Myocyte (in vitro differentiated cells): ENCODE measurements at regions not wholly inside any gene's neighbourhood (a gene's known extent, or its start where the extent isn't known, plus 50 kb on each side); places are given as distances from the start of the nearest gene placed in this dataset.
"Not testable (repeated sequence)": the region's sequence is repeated elsewhere in the genome, so short reads cannot be mapped to it uniquely, and the experiment has no call there.

Source experiments
- DNase-seq: peaks from one replicate; pipeline ENCODE4 v3.0.0-alpha.2; 2012; ENCODE audit warnings: low read depth

DNA sequence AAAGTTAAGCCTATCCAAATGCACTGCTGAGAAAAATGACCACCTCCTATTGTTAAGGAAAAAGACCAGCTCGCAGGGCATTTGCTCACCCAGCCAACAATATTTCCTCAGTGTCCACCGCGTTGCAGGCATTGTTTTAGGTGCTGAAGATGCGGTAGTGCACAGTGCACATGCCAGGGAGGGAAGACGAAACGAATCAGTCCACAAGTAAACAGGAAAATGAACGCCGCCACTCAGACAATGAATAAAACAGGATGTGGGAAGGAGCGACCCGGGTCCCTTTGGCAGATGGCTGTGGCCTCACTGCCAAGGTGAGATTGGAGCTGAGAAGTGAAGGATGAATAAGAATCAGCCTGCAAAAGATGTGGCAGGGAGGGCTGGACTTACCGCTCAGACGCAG is 249.2 kb downstream of the FOXL1 start:
- DNase-seq: no peak

- DNase-seq: no peak
Measured at GRCh38 chr16:86828202-86828601, 249.9 kb downstream of the FOXL1 start.

GRCh38 chr16:86828653-86829052 is 250.3 kb downstream of the FOXL1 start:
- DNase-seq: no peak

DNA sequence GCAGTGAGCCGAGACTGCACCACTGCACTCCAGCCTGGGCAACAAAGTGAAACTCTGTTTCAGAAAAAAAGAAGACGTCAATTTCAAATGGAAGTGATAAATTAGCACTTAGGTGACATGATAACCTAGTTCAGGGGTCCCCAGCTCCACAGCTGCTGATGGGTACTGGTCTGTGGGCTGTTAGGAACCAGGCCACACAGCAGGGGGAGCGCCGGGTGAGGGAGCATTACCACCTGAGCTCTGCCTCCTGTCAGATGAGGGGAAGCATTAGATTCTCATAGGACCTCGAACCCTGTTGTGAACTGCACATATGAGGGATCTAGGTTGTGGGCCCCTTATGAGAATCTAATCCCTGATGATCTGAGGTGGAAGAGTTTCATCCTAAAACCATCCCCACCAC is 253.0 kb downstream of the FOXL1 start:
- DNase-seq: no peak

GRCh38 chr16:86833136-86833535 is 254.8 kb downstream of the FOXL1 start:
- no peak for DNase-seq

DNA sequence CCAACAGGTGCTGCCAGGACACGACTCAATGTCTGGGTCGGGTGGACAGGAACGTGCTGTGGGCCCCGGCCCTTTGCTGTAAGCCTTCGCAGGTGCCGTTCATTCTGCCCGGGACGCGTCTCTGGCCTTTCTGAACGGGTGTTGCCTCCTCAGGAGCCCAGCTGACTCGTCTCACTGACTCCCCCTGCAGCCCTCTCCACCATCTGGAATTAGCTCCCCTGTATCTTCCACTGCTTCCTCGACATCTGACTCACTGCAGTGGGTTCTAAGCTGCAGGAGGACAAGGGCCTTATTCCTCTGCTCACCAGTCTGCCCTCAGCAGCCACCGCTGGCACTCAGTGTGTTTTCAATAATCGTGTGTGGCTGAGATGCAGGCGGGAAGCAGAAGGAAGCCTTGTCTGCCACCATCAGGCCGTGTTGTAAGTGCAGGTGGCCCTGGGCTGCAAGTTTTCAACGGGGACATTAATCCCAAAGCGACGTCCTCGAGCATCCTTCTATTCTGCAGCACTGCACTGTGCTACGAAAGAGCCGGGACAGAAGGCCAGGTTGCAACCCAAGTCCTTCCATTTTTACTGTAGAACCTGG is 256.2 kb downstream of the FOXL1 start:
- no peak for DNase-seq

DNA sequence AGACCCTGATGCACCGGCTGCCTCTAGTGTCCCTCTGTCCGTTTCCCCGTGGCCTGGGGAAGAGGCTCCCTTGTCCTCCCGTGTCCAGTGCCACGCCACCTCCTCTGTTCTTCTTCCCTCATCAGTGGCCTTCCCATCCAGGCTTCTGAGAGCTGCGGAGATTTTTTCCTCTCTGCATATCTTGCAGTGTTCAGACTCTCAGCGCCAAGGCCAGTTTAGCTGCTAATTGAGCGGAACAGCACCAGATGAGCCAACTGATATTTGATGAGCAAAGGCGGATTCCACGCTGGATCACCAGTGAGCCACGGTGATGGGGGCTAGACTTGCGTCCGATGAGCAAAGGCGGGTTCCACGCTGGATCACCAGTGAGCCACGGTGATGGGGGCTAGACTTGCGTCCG is 257.6 kb downstream of the FOXL1 start:
- no peak for DNase-seq

GRCh38 chr16:86836503-86837129 is 258.3 kb downstream of the FOXL1 start:
- peak; percentile 47 for DNase-seq

DNA sequence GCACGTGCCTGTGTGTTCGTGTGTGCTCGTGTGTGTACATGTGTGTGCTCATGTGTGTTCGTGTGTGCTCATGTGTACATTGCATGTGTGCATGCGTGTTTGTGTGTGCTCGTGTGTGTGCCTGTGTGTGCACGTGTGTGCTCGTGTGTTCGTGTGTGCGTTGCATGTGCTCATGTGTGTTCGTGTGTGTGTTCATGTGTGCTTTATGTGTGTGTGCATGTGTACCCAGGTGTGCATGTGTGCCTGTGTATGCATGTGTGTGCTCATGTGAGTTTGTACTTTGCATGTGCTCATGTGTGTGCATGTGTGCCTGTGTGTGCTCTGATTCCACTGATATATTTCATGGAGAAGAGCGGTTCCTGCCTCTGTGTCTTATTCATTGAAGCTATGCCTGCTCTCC is 265.5 kb downstream of the FOXL1 start:
- no peak for DNase-seq

- DNase-seq: no peak
Measured at GRCh38 chr16:86844695-86845094, 266.3 kb downstream of the FOXL1 start.

DNA sequence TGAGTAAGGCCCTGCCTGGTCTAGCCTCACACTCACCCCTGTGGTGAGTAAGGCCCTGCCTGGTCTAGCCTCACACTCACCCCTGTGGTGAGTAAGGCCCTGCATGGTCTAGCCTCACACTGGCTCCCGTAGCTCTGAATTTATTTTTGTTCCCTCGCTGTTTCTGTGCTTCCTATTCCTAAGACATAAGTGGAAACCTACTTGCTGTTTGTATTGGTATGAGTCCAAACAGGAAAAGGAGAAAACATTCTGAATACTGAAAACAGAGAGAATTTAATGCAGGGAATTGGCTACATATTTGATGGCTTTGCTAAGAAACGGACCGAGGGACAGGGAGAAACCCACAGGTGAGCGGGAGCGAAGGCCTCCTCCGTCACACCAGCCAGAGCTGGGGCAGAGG is 267.8 kb downstream of the FOXL1 start:
- DNase-seq: no peak

DNA sequence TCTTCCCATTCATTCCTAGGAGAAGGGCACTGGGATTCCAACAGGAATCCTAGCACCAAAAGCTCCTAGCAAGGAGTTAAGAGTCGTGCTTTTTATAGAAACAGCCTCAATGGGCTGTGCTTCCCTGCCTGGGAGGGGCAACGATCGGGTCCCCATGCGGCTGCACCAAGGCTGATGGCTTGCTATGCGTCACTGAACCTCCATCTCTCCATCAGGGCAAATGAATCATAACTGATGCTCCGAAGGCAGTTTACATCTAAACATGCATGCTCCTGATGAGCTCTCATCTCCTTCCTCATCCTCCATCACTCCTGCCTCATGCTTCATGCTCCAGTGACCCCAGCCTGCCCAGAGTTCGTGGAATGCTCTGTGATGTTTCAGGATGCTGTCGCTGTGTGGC is 270.5 kb downstream of the FOXL1 start:
- no peak for DNase-seq

GRCh38 chr16:86850670-86851069 is 272.3 kb downstream of the FOXL1 start:
- DNase-seq: no peak

GRCh38 chr16:86852135-86852534 is 273.8 kb downstream of the FOXL1 start:
- no peak for DNase-seq

DNA sequence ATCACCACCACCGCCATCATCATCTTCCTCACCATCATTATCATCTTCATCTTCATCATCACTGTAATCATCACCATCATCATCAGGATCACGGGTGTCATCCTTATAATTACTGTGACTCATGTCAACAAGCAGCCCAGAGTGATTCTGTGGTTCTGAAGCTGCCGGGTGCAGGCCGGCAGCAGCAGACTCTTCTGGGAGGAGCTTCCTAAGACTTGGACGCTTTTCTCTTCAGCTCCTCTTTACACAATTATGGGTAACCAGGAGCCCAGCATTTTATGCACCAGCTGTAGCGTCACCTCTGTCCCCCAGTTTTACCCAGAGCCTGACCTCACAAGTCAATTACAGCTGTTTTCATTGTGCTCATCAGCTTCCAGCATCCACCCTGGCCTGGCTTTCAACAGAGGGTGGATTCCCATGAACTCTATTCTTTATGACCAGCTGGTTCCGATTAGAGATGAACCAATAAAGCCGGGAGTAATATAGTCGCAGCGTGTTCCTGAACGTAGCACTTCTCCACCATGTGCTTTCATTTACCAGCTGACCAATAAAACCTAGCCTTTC is 275.8 kb downstream of the FOXL1 start:
- no peak for DNase-seq

- peak; percentile 29 for DNase-seq
Measured at GRCh38 chr16:86854626-86855294, 276.4 kb downstream of the FOXL1 start.

GRCh38 chr16:86856946-86857586 is 278.7 kb downstream of the FOXL1 start:
- no peak for DNase-seq

DNA sequence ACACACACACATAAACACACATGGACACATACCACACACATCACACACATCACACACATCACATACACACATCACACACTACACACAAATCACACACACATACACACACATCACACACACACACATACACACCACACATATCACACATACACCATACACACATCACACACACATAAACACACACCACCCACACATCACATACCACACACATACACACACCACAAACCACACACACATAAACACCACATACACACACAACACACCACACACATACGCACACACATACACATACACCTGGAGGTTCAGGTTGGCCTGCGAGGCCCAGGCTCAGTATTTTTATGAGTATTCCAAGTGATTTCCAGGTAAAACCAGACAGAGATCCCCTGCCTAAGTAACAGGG is 279.5 kb downstream of the FOXL1 start:
- no peak for DNase-seq

DNA sequence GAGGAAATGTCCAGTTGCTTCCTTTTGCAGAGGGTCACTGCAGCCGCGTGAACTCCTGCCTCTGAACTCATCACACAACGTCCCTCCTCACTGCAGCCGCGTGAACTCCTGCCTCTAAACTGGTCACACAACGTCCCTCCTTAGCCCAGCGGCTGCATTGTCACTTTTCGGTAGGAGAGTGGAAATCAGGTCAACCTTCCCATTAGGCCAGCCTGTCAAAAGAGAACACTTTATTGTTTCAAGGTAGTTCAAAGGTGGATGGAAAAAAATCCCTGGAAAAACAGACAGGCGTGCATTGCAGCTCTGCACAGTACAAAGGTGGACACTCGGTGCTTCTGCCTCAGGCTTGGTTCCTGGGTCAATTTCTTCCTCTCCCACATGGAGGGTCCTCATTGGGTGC is 280.2 kb downstream of the FOXL1 start:
- no peak for DNase-seq

DNA sequence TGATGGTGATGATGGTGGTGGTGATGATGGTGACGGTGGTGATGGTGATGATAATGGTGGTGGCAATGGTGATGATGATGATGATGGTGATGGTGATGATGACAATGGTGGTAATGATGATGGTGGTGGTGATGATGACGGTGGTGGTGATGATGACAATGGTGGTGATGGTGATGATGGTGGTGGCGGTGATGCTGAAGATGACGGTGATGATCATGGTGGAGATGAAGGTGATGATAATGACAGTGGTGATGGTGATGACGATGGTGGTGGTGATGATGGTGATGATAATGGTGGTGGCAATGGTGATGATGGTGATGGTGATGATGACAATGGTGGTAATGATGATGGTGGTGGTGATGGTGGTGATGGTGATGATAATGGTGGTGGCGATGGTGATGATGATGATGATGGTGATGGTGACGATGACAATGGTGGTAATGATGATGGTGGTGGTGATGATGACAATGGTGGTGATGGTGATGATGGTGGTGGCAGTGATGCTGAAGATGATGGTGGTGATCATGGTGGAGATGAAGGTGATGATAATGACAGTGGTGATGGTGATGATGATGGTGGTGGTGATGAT is 283.0 kb downstream of the FOXL1 start:
- DNase-seq: not testable (repeated sequence)

- no peak for DNase-seq
Measured at GRCh38 chr16:86862595-86863280, 284.4 kb downstream of the FOXL1 start.
